Transverse colon (tissue), 4 donors: ENCODE measurements at regions not wholly inside any gene's neighbourhood (a gene's known extent, or its start where the extent isn't known, plus 50 kb on each side); places are given as distances from the start of the nearest gene placed in this dataset.

Experiments
- DNase-seq: peaks from one replicate; pipeline ENCODE4 v3.0.0-alpha.2; 2019
- H3K27ac ChIP-seq, 4 donors: fragments of 200-600 bp; sonication (generic); 2 replicates each; pipeline ENCODE4 v1.5.1; 2016 to 2018; ENCODE audit warnings: inconsistent platforms in 4 of 4
- H3K27me3 ChIP-seq: fragments of 200-600 bp; sonication (generic); 2 replicates; pipeline ENCODE4 v1.5.1; 2017; ENCODE audit warnings: inconsistent platforms
- H3K36me3 ChIP-seq, 4 donors: fragments of 200-600 bp; sonication (generic); 2 replicates each; pipeline ENCODE4 v1.5.1; 2017 to 2019; ENCODE audit warnings: inconsistent platforms in 4 of 4
- H3K4me1 ChIP-seq, 4 donors: fragments of 200-600 bp; sonication (generic); 2 replicates each; pipeline ENCODE4 v1.5.1; 2017 to 2020; ENCODE audit warnings: inconsistent platforms in 4 of 4
- H3K4me3 ChIP-seq, 4 donors: fragments of 200-600 bp; sonication (generic); 1 replicate in 1 of 4; 2 replicates in 3 of 4; pipeline versions ENCODE4 v1.5.1 to v1.6.1; 2017 to 2019; ENCODE audit warnings: inconsistent platforms in 4 of 4
- H3K9me3 ChIP-seq, 2 donors: fragments of 200-600 bp; sonication (generic); 2 replicates each; pipeline ENCODE4 v1.5.1; 2017 to 2019; ENCODE audit warnings: inconsistent platforms in 2 of 2
- EP300 ChIP-seq: sonication (generic); formaldehyde crosslinking; IDR thresholded peaks from one replicate; pipeline ENCODE4 v1.6.1; 2017; ENCODE audit warnings: antibody characterized with exemption, low read depth
- POLR2A ChIP-seq: fragments of 450-650 bp; IDR thresholded peaks from one replicate; pipeline ENCODE4 v1.6.1; 2016; ENCODE audit warnings: antibody characterized with exemption, mild to moderate bottlenecking, moderate library complexity
- POLR2AphosphoS5 ChIP-seq, 3 donors: sonication (generic); formaldehyde crosslinking; IDR thresholded peaks; one replicate each; pipeline ENCODE4 v1.6.1; 2016; ENCODE audit warnings: antibody characterized with exemption in 3 of 3
- WGBS, 2 donors: methylation state at CpG; one replicate each; pipeline ENCODE4 v1.1.5; 2018; ENCODE audit warnings: low coverage in 1 of 2; 5-methylcytosine and 5-hydroxymethylcytosine counted together
- in situ Hi-C, 4 donors: fragments of 200-750 bp; cut with MboI; loops; one replicate each; pipeline versions ENCODE4 v1.15.0 to v1.15.1; 2017; ENCODE audit warnings: low sequenced_read_pairs in 3 of 4, low pct_ligation_motif_present in 1 of 4, low pct_unique_long_range_greater_than_20kb in 1 of 4
- intact Hi-C: fragments of 100-400 bp; cut with DNase I; formaldehyde crosslinking; loops from one replicate; pipeline ENCODE4 v1.15.1; 2023; ENCODE audit warnings: low total_unique reads
- TF ChIP-seq, protein P1 (sequence below), 5 experiments: fragments of 200-600 bp in 3 of 5; fragments of 450-650 bp in 2 of 5; sonication (generic) in 3 of 5; IDR thresholded peaks; 1 replicate in 2 of 5; 2 replicates in 3 of 5; pipeline ENCODE4 v1.5.1; 2016 to 2017; ENCODE audit warnings: antibody characterized with exemption in 5 of 5, inconsistent platforms in 3 of 5, mild to moderate bottlenecking in 2 of 5, moderate library complexity in 1 of 5

DNA sequence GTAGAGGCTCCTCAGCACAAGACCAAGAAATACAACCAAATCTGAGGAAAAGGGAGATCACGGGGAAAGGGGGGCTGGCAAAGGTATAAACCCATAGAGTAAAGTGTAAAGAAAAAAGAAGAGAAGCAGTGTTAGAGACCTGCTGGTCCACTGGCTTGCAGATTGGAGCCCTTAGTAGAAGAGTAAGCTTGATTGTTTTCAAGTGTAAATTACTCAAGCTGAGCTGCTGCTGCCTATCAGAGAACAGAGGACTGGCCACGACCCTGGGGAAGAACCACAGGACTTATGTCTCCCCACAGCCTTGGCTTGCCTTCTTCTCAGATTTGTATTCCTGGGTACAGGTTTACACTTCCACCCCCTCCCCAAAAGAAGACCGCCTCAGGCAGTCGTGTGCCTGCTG is 294.2 kb downstream of the LMX1A start:
- in situ Hi-C loops: loop anchor here (10.0 to 25.0 kb wide), 4 partner anchors 275 to 1650 kb away; no protein-coding TSS in a partner anchor
- Histone ChIP-seq H3K36me3 (no peaks in the 10 kb centered on the region), H3K9me3 (no peaks in the 10 kb centered on the region), H3K27ac (peak overlapping the region in 2 of 4 donors; percentile 52 to 71), H3K4me3 (no peak overlapping the region), H3K4me1 (peaks cover 0 to 9% (median 6%) of the 10 kb centered on the region in 4 donors), H3K27me3 (no peaks in the 10 kb centered on the region)
- no peak for DNase-seq
- intact Hi-C loops: loop anchor here (10.0 kb wide), 1 partner anchor 108 kb away; no protein-coding TSS in a partner anchor
- TF ChIP-seq EP300 (no peak), POLR2AphosphoS5 (IDR thresholded peaks at IDR 0.05) (no peak), POLR2A (no peak)
- TF ChIP-seq, protein P1, sequence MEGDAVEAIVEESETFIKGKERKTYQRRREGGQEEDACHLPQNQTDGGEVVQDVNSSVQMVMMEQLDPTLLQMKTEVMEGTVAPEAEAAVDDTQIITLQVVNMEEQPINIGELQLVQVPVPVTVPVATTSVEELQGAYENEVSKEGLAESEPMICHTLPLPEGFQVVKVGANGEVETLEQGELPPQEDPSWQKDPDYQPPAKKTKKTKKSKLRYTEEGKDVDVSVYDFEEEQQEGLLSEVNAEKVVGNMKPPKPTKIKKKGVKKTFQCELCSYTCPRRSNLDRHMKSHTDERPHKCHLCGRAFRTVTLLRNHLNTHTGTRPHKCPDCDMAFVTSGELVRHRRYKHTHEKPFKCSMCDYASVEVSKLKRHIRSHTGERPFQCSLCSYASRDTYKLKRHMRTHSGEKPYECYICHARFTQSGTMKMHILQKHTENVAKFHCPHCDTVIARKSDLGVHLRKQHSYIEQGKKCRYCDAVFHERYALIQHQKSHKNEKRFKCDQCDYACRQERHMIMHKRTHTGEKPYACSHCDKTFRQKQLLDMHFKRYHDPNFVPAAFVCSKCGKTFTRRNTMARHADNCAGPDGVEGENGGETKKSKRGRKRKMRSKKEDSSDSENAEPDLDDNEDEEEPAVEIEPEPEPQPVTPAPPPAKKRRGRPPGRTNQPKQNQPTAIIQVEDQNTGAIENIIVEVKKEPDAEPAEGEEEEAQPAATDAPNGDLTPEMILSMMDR (IDR thresholded peaks at IDR 0.05): no peak
- WGBS, 2 donors: 61 to 100% methylated on average over 1 to 4 of the region's 4 CpGs

DNA sequence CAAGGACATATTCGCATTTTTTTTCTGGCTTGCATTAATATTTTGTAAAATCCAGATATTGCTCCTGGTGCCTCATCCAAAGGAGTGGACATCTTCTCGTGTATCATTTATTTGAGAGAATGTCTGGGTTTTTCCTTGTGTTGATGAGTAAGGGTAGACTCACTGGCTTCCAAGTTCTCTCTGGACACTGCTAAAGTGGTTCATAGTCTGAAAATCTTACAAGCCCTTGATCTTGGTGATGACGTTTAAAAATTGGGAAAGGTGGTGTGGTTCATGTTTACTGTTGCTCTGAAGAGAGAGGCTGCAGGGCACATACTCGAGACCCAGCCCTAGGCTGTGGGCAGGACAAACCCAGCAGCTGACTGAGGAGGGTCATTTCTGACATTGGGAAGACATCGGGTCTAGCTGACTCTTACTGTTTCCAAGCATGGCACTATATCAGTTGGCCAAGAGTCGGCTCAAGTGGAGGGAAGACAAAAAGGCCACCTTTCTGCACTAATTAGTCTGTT is 296.2 kb downstream of the LMX1A start:
- Histone ChIP-seq H3K27ac (no peak overlapping the region), H3K9me3 (no peaks in the 10 kb centered on the region), H3K4me3 (no peak overlapping the region), H3K36me3 (no peaks in the 10 kb centered on the region), H3K27me3 (no peaks in the 10 kb centered on the region), H3K4me1 (peaks cover 0 to 9% (median 6%) of the 10 kb centered on the region in 4 donors)
- intact Hi-C loops: loop anchor here (10.0 kb wide), 1 partner anchor 106 kb away; no protein-coding TSS in a partner anchor
- in situ Hi-C loops: loop anchor here (10.0 to 25.0 kb wide), 4 partner anchors 273 to 1648 kb away; no protein-coding TSS in a partner anchor
- no peak for TF ChIP-seq POLR2A
- no peak for TF ChIP-seq EP300
- TF ChIP-seq POLR2AphosphoS5 (IDR thresholded peaks at IDR 0.05): no peak
- TF ChIP-seq, protein P1 (IDR thresholded peaks at IDR 0.05): no peak
- no peak for DNase-seq
- 63 to 86% methylated on average over 3 to 6 of the region's 6 CpGs for WGBS, 2 donors

DNA sequence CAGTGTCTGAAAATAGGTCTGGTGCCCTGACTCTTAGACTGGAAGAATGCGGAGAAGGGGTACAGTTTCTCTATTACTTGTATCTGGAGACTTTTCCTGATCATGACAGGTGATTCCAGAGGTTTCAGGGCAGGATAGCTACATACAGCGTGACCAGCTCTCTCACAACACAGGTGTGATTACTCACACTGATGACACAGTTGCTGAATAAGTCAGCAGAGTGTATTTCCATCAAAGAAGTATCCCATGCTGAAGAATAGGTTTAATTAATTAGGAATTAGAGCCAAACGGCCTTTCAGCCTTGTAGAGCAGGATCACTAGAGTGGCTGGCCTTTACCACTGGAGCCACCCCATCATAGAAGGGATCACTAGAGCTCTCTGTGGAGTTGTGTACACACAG is 298.6 kb downstream of the LMX1A start:
- Histone ChIP-seq H3K4me1 (peaks cover 0 to 7% (median 4%) of the 10 kb centered on the region in 4 donors), H3K9me3 (no peaks in the 10 kb centered on the region), H3K4me3 (no peak overlapping the region), H3K27ac (no peak overlapping the region), H3K27me3 (no peaks in the 10 kb centered on the region), H3K36me3 (no peaks in the 10 kb centered on the region)
- intact Hi-C loops: no loop called here
- in situ Hi-C loops: loop anchor here (25.0 kb wide), 3 partner anchors 271 to 1646 kb away; no protein-coding TSS in a partner anchor
- DNase-seq: no peak
- TF ChIP-seq EP300 (no peak), POLR2A (no peak), POLR2AphosphoS5 (IDR thresholded peaks at IDR 0.05) (no peak)
- 59 to 83% methylated on average over 1 to 3 of the region's 3 CpGs for WGBS, 2 donors

DNA sequence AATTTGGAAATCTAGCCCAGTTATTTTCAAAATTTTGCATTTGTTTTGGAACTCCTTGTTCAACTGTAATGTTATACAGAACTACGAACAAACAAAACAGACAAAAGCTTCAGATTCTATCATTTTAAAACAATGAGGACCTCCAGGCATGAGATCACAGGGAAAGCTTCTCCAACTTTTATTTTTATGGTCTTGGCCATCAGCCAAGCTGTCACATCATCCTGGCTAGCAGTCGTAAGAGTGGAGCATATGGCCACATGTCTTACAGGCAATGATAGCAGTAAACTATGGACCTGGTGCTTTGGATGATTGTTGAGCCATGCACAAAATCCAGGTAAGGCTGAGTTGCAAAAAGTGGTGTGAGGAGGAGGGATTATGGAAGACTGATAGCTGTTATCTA is 299.6 kb downstream of the LMX1A start:
- TF ChIP-seq POLR2A (no peak), EP300 (no peak), POLR2AphosphoS5 (IDR thresholded peaks at IDR 0.05) (no peak)
- TF ChIP-seq, protein P1 (IDR thresholded peaks at IDR 0.05): no peak
- 32 to 91% methylated on average over 1 to 2 of the region's 2 CpGs for WGBS, 2 donors
- H3K4me1 ChIP-seq: no peaks in the 10 kb centered on the region
- DNase-seq: no peak
- H3K4me3 ChIP-seq: no peak overlapping the region
- no peaks in the 10 kb centered on the region for H3K9me3 ChIP-seq
- no peak overlapping the region for H3K27ac ChIP-seq
- in situ Hi-C loops (loop anchor here (25.0 kb wide), 3 partner anchors 270 to 1645 kb away; no protein-coding TSS in a partner anchor), intact Hi-C loops (no loop called here)
- H3K36me3 ChIP-seq: no peaks in the 10 kb centered on the region
- no peaks in the 10 kb centered on the region for H3K27me3 ChIP-seq

DNA sequence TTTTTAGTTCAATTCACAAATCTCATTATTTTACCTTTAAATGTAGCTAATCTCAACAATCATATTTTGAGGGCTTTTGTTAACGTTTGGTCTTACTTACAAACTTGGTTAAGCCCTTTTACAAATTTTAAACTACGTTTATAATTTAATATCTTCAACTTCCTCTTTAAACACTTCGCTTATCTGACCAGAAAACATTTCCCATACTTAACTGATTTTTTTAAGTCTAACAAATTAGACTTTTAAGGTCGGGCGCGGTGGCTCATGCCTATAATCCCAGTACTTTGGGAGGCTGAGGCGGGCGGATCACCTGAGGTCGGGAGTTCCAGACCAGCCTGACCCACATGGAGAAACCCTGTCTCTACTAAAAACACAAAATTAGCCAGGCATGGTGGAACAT is 300.9 kb downstream of the LMX1A start:
- 54 to 76% methylated on average over 7 to 9 of the region's 9 CpGs for WGBS, 2 donors

More for the DNA sequence above, 300.9 kb downstream of the LMX1A start:
- Histone ChIP-seq H3K27ac (no peak overlapping the region), H3K4me3 (no peak overlapping the region), H3K27me3 (no peaks in the 10 kb centered on the region), H3K36me3 (no peaks in the 10 kb centered on the region), H3K4me1 (no peaks in the 10 kb centered on the region), H3K9me3 (no peaks in the 10 kb centered on the region)
- DNase-seq: no peak
- intact Hi-C loops (no loop called here), in situ Hi-C loops (loop anchor here (25.0 kb wide), 3 partner anchors 268 to 1643 kb away; no protein-coding TSS in a partner anchor)
- TF ChIP-seq POLR2AphosphoS5 (IDR thresholded peaks at IDR 0.05): no peak
- no peak for TF ChIP-seq POLR2A
- no peak for TF ChIP-seq EP300
- TF ChIP-seq, protein P1 (IDR thresholded peaks at IDR 0.05): no peak
